Stomach (tissue), 8 donors: ENCODE measurements at regions not wholly inside any gene's neighbourhood (a gene's known extent, or its start where the extent isn't known, plus 50 kb on each side); places are given as distances from the start of the nearest gene placed in this dataset.

Experiments
- DNase-seq, 2 donors: peaks; one replicate each; pipeline versions ENCODE4 v3.0.0 to v3.0.0-alpha.2; 2013 to 2019
- H3K27ac ChIP-seq, 5 donors: fragments of 200-600 bp in 4 of 5; sonication (generic) in 4 of 5; one replicate each; pipeline ENCODE4 v1.5.1; 2013 to 2019; ENCODE audit warnings: mild to moderate bottlenecking in 1 of 5, moderate library complexity in 1 of 5
- H3K27me3 ChIP-seq, 3 donors: fragments of 200-600 bp; sonication (generic); one replicate each; pipeline ENCODE4 v1.5.1; 2017 to 2019; ENCODE audit warnings: mixed run types in 1 of 3
- H3K36me3 ChIP-seq, 4 donors: fragments of 200-600 bp; sonication (generic); 1 replicate in 3 of 4; 2 replicates in 1 of 4; pipeline ENCODE4 v1.5.1; 2016 to 2019
- H3K4me1 ChIP-seq, 4 donors: fragments of 200-600 bp; sonication (generic); one replicate each; pipeline ENCODE4 v1.5.1; 2016 to 2019
- H3K4me3 ChIP-seq, 4 donors: fragments of 200-600 bp; sonication (generic) in 3 of 4; one replicate each; pipeline ENCODE4 v1.5.1; 2016 to 2019; ENCODE audit warnings: mild to moderate bottlenecking in 1 of 4
- H3K9me3 ChIP-seq, 4 donors: fragments of 200-600 bp; sonication (generic); one replicate each; pipeline ENCODE4 v1.5.1; 2016 to 2019
- CTCF ChIP-seq, 7 experiments: fragments of 450-650 bp in 4 of 7; fragments of 200-600 bp in 3 of 7; sonication (generic) in 3 of 7; IDR thresholded peaks; one replicate each; pipeline ENCODE4 v1.5.1; 2016 to 2019; ENCODE audit warnings: antibody characterized with exemption in 7 of 7, control low read depth in 2 of 7, mild to moderate bottlenecking in 1 of 7
- EP300 ChIP-seq: sonication (generic); formaldehyde crosslinking; IDR thresholded peaks from one replicate; pipeline ENCODE4 v1.6.1; 2017; ENCODE audit warnings: antibody characterized with exemption
- POLR2A ChIP-seq, 4 donors: fragments of 450-650 bp; IDR thresholded peaks; one replicate each; pipeline ENCODE4 v1.6.1; 2016; ENCODE audit warnings: antibody characterized with exemption in 4 of 4, control low read depth in 2 of 4, mild to moderate bottlenecking in 1 of 4, moderate library complexity in 1 of 4
- POLR2AphosphoS5 ChIP-seq, 3 donors: sonication (generic); formaldehyde crosslinking; IDR thresholded peaks; one replicate each; pipeline ENCODE4 v1.6.1; 2016; ENCODE audit warnings: antibody characterized with exemption in 3 of 3
- WGBS, 5 donors: extraction: QIAGEN DNeasy Blood & Tissue Kit in 3 of 5; methylation state at CpG; one replicate each; pipeline versions ENCODE4 v1.1.5 to v1.1.7; 2013 to 2018; 5-methylcytosine and 5-hydroxymethylcytosine counted together
- intact Hi-C: fragments of 100-400 bp; cut with DNase I; formaldehyde crosslinking; loops from one replicate; pipeline ENCODE4 v1.15.1; 2023; ENCODE audit warnings: low total_unique reads
- donor health status: healthy with polysubstance abuse.
- donor health status: Bipolar disorder and iron deficiency.
- donor health status: healthy.

- H3K4me3 ChIP-seq, result no peak overlapping the region
- H3K9me3 ChIP-seq, result no peaks in the 10 kb centered on the region
- no peaks in the 10 kb centered on the region for H3K27me3 ChIP-seq
- no peaks in the 10 kb centered on the region for H3K36me3 ChIP-seq
- intact Hi-C loops, result no loop called here
- no peaks in the 10 kb centered on the region for H3K4me1 ChIP-seq
- TF ChIP-seq POLR2AphosphoS5 (IDR thresholded peaks at IDR 0.05) (no peak), EP300 (no peak), CTCF (IDR thresholded peaks at IDR 0.05) (no peak), POLR2A (IDR thresholded peaks at IDR 0.05) (no peak)
- DNase-seq, result peak in 1 of 2 donors; percentile 14
- H3K27ac ChIP-seq, result no peak overlapping the region
Measured at GRCh38 chr14:83217492-83217891, 1683.8 kb upstream of the SEL1L start.

DNA sequence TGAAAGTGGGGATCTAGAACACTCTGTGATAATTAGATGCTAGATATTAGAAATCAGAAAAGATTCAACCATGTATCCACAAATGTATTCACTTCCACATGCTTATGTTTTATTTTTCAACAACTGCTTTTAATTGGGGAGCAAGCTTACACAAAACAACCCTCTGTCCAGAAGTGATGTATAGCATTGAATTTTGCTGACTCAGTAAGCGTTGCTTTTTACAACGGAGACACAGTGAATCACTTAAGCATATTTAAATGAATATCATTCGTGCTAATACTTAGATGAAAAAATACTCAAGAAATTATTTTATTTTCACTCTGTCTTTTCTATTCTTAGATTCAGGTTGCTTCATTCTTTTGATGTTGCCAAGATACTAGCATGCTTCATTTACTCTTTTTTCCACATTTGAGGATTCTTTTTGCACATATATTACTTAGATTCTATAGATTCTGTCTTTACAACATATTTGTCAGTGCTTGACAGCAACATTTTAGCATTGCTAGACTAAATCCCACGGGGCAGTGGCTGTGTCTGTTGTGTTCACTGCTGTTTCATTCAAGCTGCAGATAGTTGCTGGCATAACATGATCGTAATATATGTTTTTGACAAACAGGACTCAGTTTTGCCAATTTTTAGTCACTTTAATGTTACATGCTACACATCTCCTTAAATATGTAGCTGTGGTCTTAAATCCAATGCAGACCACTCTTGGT lies 1714.4 kb upstream of the SEL1L start:
- Histone ChIP-seq H3K4me1 (no peaks in the 10 kb centered on the region), H3K27ac (no peak overlapping the region), H3K36me3 (no peaks in the 10 kb centered on the region), H3K9me3 (peaks cover 0 to 15% (median 8%) of the 10 kb centered on the region in 4 donors), H3K4me3 (no peak overlapping the region), H3K27me3 (no peaks in the 10 kb centered on the region)
- DNase-seq, result no peak
- 69 to 76% (median 70%) methylated on average over 5 of the region's 5 CpGs for WGBS, 5 donors
- TF ChIP-seq EP300, result no peak
- TF ChIP-seq POLR2A (IDR thresholded peaks at IDR 0.05), result no peak
- TF ChIP-seq CTCF (IDR thresholded peaks at IDR 0.05), result no peak
- TF ChIP-seq POLR2AphosphoS5 (IDR thresholded peaks at IDR 0.05), result no peak
- intact Hi-C loops, result no loop called here

DNA sequence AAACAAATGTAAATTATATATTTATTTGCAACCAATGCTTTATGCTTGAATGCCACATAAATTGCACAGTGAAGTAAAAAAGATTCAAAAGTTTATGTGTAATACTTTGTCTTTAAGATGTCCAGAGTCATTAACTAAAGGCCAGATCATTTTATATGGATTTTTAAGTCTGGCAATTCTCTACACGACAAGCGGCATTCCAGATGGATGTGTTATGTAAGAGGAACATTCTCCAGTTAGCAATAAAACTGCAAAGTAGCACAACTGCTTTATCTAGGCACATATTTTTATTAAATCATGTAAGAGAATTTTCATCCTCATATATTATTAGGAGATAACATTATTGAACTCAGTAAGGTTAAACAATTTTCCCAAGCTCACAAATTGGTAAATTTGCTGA lies 1717.7 kb upstream of the SEL1L start:
- 81 to 89% (median 88%) methylated on average over 2 of the region's 2 CpGs for WGBS, 5 donors
- Histone ChIP-seq H3K27me3 (no peaks in the 10 kb centered on the region), H3K36me3 (no peaks in the 10 kb centered on the region), H3K9me3 (no peaks in the 10 kb centered on the region), H3K4me1 (no peaks in the 10 kb centered on the region), H3K4me3 (no peak overlapping the region), H3K27ac (no peak overlapping the region)
- peak in 1 of 2 donors; percentile 5 for DNase-seq
- no peak for TF ChIP-seq EP300
- no peak for TF ChIP-seq POLR2AphosphoS5 (IDR thresholded peaks at IDR 0.05)
- no peak for TF ChIP-seq CTCF (IDR thresholded peaks at IDR 0.05)
- no peak for TF ChIP-seq POLR2A (IDR thresholded peaks at IDR 0.05)
- intact Hi-C loops, result no loop called here

GRCh38 chr14:83253870-83254269 lies 1720.2 kb upstream of the SEL1L start:
- Histone ChIP-seq H3K4me1 (no peaks in the 10 kb centered on the region), H3K9me3 (no peaks in the 10 kb centered on the region), H3K27ac (no peak overlapping the region), H3K4me3 (no peak overlapping the region), H3K27me3 (no peaks in the 10 kb centered on the region), H3K36me3 (no peaks in the 10 kb centered on the region)
- no peak for TF ChIP-seq POLR2A (IDR thresholded peaks at IDR 0.05)
- TF ChIP-seq POLR2AphosphoS5 (IDR thresholded peaks at IDR 0.05), result no peak
- no peak for TF ChIP-seq CTCF (IDR thresholded peaks at IDR 0.05)
- no peak for TF ChIP-seq EP300
- 62 to 87% (median 75%) methylated on average over 2 of the region's 2 CpGs for WGBS, 5 donors
- intact Hi-C loops, result no loop called here
- DNase-seq, result no peak
